NB4 (cell line): ENCODE measurements at regions not wholly inside any gene's neighbourhood (a gene's known extent, or its start where the extent isn't known, plus 50 kb on each side); places are given as distances from the start of the nearest gene placed in this dataset.

Source experiments
- MYC ChIP-seq: IDR thresholded peaks from 2 replicates; pipeline ENCODE4 v1.6.1; 2011; ENCODE audit warnings: low read depth, low read length
- POLR2A ChIP-seq: IDR thresholded peaks from 2 replicates; pipeline ENCODE4 v1.6.1; 2011; ENCODE audit warnings: mild to moderate bottlenecking; ENCODE audit not compliant: insufficient read length; ENCODE audit errors: extremely low read depth
- TF ChIP-seq, protein P1 (sequence below): IDR thresholded peaks from one replicate; pipeline ENCODE4 v1.5.1; 2012; ENCODE audit warnings: low read depth, low read length

DNA sequence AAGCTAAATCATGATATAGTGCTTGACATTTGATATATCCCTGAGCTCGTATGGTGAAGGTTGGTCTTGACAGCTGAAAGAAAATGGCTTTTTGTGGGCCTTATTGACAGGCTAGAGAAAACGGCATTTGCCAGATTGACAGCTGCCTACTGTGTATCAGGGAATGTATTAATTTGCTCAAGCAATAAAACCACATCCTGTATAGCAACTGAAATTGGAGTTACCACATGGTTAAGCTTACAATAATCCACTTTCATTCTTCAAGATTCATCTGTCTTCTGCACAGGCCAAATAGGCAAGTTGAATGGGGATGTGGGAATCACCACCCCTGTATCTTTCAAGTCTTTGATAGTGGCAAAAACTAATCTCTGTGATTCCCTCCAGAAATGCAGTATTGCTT lies 76.2 kb upstream of the IL2 start:
- TF ChIP-seq, protein P1, sequence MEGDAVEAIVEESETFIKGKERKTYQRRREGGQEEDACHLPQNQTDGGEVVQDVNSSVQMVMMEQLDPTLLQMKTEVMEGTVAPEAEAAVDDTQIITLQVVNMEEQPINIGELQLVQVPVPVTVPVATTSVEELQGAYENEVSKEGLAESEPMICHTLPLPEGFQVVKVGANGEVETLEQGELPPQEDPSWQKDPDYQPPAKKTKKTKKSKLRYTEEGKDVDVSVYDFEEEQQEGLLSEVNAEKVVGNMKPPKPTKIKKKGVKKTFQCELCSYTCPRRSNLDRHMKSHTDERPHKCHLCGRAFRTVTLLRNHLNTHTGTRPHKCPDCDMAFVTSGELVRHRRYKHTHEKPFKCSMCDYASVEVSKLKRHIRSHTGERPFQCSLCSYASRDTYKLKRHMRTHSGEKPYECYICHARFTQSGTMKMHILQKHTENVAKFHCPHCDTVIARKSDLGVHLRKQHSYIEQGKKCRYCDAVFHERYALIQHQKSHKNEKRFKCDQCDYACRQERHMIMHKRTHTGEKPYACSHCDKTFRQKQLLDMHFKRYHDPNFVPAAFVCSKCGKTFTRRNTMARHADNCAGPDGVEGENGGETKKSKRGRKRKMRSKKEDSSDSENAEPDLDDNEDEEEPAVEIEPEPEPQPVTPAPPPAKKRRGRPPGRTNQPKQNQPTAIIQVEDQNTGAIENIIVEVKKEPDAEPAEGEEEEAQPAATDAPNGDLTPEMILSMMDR: no peak
- TF ChIP-seq POLR2A: no peak
- no peak for TF ChIP-seq MYC
